ENCODE measurements at regions not wholly inside any gene's neighbourhood (a gene's known extent, or its start where the extent isn't known, plus 50 kb on each side); places are given as distances from the start of the nearest gene placed in this dataset.

- intact Hi-C loops (cut with micrococcal nuclease; ENCODE audit: unreplicated experiment) (no loop called here), in situ Hi-C loops (cut with HindIII; ENCODE audit: extremely low pct_ligation_motif_present, low pct_unique_long_range_greater_than_20kb) (no loop called here)
- Histone ChIP-seq H3K79me2 (ENCODE audit: insufficient read depth, low read length) (no peaks in the 10 kb centered on the region), H3K4me2 (ENCODE audit: low read depth, low read length) (no peak overlapping the region), H3K9me3 (ENCODE audit: low read length) (no peaks in the 10 kb centered on the region), H3K27ac (ENCODE audit: extremely low read length, insufficient read depth, low read length) (no peak overlapping the region), H3K27me3 (ENCODE audit: control insufficient read depth in 1 of 2, insufficient read depth in 2 of 2, low read length in 2 of 2) (peaks cover 0 to 6% of the 10 kb centered on the region in 2 experiments; a peak in 1 of 5 replicates), H3K4me3 (replicated peaks in 1 of 3; ENCODE audit: insufficient read depth in 1 of 3, low read depth in 2 of 3, low read length in 3 of 3) (no peak overlapping the region), H3K9ac (ENCODE audit: insufficient read depth, low read depth, low read length) (no peak overlapping the region), H4K20me1 (ENCODE audit: insufficient read depth, low read length) (no peaks in the 10 kb centered on the region), H3K36me3 (replicated peaks in 1 of 2; ENCODE audit: control insufficient read depth in 1 of 2, insufficient read depth in 2 of 2, low read length in 2 of 2) (no peaks in the 10 kb centered on the region), H2AFZ (ENCODE audit: low read length) (no peak overlapping the region), H3K4me1 (ENCODE audit: insufficient read depth, low read length) (peaks cover 16% of the 10 kb centered on the region)
- WGBS (ENCODE audit: low lambda C conversion rate) = 25% methylated on average over 4 of the region's 4 CpGs
- FAIRE-seq (no peak), ATAC-seq (no peak), DNase-seq (ENCODE audit: low spot score) (no peak)
- ChIA-PET CTCF (ENCODE audit: low intra/inter-chr PET ratio, low total read pairs) (no interaction called here), POLR2A (no interaction called here)
- BruUV-seq (replicated peaks) = no TSS peak
- TF ChIP-seq ZNF710 (CRISPR knock-in tag; IDR thresholded peaks at IDR 0.05; ENCODE audit: borderline replicate concordance) (no peak), HOXA7 (CRISPR knock-in tag; IDR thresholded peaks at IDR 0.05) (no peak), ETV6 (CRISPR knock-in tag; conservative IDR thresholded peaks at IDR 0.05) (no peak), ZSCAN9 (CRISPR knock-in tag; IDR thresholded peaks at IDR 0.05; ENCODE audit: borderline replicate concordance) (no peak), HOXA3 (CRISPR knock-in tag; IDR thresholded peaks at IDR 0.05) (no peak), ZNF772 (CRISPR knock-in tag; IDR thresholded peaks at IDR 0.05) (no peak), ZNF333 (CRISPR knock-in tag; IDR thresholded peaks at IDR 0.05; ENCODE audit: borderline replicate concordance) (no peak), NPAS2 (CRISPR knock-in tag; IDR thresholded peaks at IDR 0.05; ENCODE audit: borderline replicate concordance) (no peak)
Observed at GRCh38 chr9:99432075-99432474, 210.0 kb downstream of the SEC61B start.

DNA sequence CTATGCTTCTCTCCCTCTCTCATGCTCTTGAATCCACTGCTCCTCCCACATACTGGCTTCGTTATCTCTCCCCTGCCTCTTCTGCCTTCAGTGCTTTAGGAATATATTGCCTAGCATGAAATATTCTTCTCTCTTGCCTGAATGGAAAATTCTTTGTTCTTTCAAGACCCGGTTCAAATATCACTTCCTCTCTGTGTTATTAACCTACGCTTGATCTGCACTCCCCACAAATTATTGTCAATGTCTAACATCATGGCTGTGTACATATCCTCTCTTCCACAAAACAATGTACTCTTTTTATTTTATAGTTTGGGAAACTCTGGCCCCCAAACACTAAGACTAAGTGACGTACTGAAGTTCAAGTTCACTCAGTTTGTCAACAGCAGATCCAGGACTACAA is 211.0 kb downstream of the SEC61B start:
- intact Hi-C loops (cut with micrococcal nuclease; ENCODE audit: unreplicated experiment) (no loop called here), in situ Hi-C loops (cut with HindIII; ENCODE audit: extremely low pct_ligation_motif_present, low pct_unique_long_range_greater_than_20kb) (no loop called here)
- CTCF ChIA-PET (ENCODE audit: low intra/inter-chr PET ratio, low total read pairs) = no interaction called here
- TF ChIP-seq IRF2 (CRISPR knock-in tag; IDR thresholded peaks at IDR 0.05) (no peak), GPBP1L1 (CRISPR knock-in tag; IDR thresholded peaks at IDR 0.05) (no peak), PHF8 (CRISPR knock-in tag; IDR thresholded peaks at IDR 0.05) (no peak), ZNF672 (CRISPR knock-in tag; IDR thresholded peaks at IDR 0.05) (no peak), ELF3 (CRISPR knock-in tag; IDR thresholded peaks at IDR 0.05) (no peak), FOXJ3 (CRISPR knock-in tag; IDR thresholded peaks at IDR 0.05; ENCODE audit: borderline replicate concordance) (no peak), TARDBP (CRISPR knock-in tag; IDR thresholded peaks at IDR 0.05) (no peak)
- Histone ChIP-seq H3K27me3 (ENCODE audit: control insufficient read depth in 1 of 2, insufficient read depth in 2 of 2, low read length in 2 of 2) (peaks cover 0 to 14% of the 10 kb centered on the region in 2 experiments; a peak in 1 of 5 replicates), H3K79me2 (ENCODE audit: insufficient read depth, low read length) (no peaks in the 10 kb centered on the region), H3K4me2 (ENCODE audit: low read depth, low read length) (no peak overlapping the region), H2AFZ (ENCODE audit: low read length) (no peak overlapping the region), H3K4me1 (ENCODE audit: insufficient read depth, low read length) (peaks cover 16% of the 10 kb centered on the region), H3K27ac (ENCODE audit: extremely low read length, insufficient read depth, low read length) (no peak overlapping the region), H3K36me3 (replicated peaks in 1 of 2; ENCODE audit: control insufficient read depth in 1 of 2, insufficient read depth in 2 of 2, low read length in 2 of 2) (no peaks in the 10 kb centered on the region), H3K4me3 (replicated peaks in 1 of 3; ENCODE audit: insufficient read depth in 1 of 3, low read depth in 2 of 3, low read length in 3 of 3) (no peak overlapping the region), H3K9ac (ENCODE audit: insufficient read depth, low read depth, low read length) (no peak overlapping the region), H4K20me1 (ENCODE audit: insufficient read depth, low read length) (no peaks in the 10 kb centered on the region), H3K9me3 (ENCODE audit: low read length) (no peaks in the 10 kb centered on the region)
- ATAC-seq (no peak), DNase-seq (ENCODE audit: low spot score) (peak; percentile 15), FAIRE-seq (no peak)
- WGBS (ENCODE audit: low lambda C conversion rate) = 23% methylated on average over 4 of the region's 4 CpGs
- POLR2A ChIA-PET = no interaction called here
- no TSS peak for BruUV-seq (replicated peaks)
